ENCODE measurements at regions not wholly inside any gene's neighbourhood (a gene's known extent, or its start where the extent isn't known, plus 50 kb on each side); places are given as distances from the start of the nearest gene placed in this dataset.

DNA sequence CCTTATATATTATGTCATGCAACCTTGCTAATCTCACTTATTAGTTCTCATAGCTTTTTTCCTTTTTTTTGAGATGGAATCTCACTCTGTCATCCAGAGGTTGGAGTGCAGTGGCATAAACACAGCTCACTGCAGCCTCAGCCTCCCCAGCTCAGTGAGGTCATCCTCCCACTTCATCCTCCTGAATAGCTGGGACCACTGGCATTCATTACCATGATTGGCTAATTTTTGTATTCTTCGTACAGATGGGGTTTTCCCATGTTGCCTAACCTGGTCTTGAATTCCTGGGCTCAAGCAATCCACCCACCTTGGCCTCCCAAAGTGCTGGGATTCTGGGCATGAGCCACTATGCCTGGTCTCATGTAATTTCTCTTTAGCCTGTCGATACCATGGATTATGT, 89.1 kb upstream of the TRIM24 start:
- TF ChIP-seq, protein P1, sequence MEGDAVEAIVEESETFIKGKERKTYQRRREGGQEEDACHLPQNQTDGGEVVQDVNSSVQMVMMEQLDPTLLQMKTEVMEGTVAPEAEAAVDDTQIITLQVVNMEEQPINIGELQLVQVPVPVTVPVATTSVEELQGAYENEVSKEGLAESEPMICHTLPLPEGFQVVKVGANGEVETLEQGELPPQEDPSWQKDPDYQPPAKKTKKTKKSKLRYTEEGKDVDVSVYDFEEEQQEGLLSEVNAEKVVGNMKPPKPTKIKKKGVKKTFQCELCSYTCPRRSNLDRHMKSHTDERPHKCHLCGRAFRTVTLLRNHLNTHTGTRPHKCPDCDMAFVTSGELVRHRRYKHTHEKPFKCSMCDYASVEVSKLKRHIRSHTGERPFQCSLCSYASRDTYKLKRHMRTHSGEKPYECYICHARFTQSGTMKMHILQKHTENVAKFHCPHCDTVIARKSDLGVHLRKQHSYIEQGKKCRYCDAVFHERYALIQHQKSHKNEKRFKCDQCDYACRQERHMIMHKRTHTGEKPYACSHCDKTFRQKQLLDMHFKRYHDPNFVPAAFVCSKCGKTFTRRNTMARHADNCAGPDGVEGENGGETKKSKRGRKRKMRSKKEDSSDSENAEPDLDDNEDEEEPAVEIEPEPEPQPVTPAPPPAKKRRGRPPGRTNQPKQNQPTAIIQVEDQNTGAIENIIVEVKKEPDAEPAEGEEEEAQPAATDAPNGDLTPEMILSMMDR (IDR thresholded peaks at IDR 0.05) = no peak
- no peak for TF ChIP-seq POLR2A (IDR thresholded peaks at IDR 0.05)
- TF ChIP-seq POLR2AphosphoS5 (IDR thresholded peaks at IDR 0.05) = no peak
